ENCODE measurements at regions not wholly inside any gene's neighbourhood (a gene's known extent, or its start where the extent isn't known, plus 50 kb on each side); places are given as distances from the start of the nearest gene placed in this dataset.

DNA sequence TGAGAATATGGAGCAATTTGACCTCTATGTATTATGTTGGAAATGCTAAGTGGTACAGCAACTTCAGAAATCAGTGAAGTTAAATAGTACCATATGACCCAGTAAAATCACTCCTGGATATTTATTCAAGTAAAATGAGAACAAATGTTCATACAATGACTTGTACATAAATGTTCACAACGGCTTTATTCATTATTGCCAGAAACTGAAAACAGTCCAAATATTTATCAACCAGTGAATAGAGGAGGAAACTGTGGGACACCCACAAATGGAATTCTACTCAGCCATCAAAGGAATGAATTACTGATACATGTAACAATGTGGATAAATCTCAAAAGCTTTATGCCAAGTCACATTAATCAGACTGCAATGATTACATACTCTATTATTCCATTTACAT is 416.3 kb downstream of the AASDHPPT start:
- DNase-seq: no peak
- H3K9me3 ChIP-seq: peaks cover 0 to 11% (median 0%) of the 10 kb centered on the region in 11 donors
- no peak overlapping the region for H3K27ac ChIP-seq
- whole genome bisulfite sequencing, 2 donors: 60 to 65% methylated on average over 1 of the region's 1 CpG
- no peak overlapping the region for H3K4me3 ChIP-seq
- no peaks in the 10 kb centered on the region for H3K36me3 ChIP-seq
- no peaks in the 10 kb centered on the region for H3K27me3 ChIP-seq
- H3K4me1 ChIP-seq: no peaks in the 10 kb centered on the region
- no peak for ATAC-seq
- intact Hi-C loops (cut with DNase I): no loop called here
- TF ChIP-seq, protein P1, sequence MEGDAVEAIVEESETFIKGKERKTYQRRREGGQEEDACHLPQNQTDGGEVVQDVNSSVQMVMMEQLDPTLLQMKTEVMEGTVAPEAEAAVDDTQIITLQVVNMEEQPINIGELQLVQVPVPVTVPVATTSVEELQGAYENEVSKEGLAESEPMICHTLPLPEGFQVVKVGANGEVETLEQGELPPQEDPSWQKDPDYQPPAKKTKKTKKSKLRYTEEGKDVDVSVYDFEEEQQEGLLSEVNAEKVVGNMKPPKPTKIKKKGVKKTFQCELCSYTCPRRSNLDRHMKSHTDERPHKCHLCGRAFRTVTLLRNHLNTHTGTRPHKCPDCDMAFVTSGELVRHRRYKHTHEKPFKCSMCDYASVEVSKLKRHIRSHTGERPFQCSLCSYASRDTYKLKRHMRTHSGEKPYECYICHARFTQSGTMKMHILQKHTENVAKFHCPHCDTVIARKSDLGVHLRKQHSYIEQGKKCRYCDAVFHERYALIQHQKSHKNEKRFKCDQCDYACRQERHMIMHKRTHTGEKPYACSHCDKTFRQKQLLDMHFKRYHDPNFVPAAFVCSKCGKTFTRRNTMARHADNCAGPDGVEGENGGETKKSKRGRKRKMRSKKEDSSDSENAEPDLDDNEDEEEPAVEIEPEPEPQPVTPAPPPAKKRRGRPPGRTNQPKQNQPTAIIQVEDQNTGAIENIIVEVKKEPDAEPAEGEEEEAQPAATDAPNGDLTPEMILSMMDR (IDR thresholded peaks at IDR 0.05): no peak

DNA sequence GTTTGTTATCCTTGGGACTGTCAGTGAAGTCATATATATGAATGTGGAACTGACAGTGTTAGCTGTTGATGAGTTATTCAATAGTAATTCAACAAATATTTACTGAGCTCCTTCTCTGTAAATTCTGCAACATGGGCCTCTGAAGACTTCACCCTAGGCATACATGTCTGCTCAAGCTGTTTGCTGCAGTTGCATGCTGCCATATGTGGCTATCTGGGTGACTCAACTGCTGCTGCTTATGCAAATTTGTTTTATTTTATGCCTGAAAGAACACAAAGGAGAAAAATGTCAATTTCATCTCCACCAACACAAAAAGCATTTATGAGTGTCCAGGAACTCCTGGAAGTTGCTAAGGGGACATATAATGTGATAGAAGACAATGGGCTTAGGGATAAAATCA is 417.6 kb downstream of the AASDHPPT start:
- Histone ChIP-seq H3K4me3 (no peak overlapping the region), H3K27ac (no peak overlapping the region)

DNA sequence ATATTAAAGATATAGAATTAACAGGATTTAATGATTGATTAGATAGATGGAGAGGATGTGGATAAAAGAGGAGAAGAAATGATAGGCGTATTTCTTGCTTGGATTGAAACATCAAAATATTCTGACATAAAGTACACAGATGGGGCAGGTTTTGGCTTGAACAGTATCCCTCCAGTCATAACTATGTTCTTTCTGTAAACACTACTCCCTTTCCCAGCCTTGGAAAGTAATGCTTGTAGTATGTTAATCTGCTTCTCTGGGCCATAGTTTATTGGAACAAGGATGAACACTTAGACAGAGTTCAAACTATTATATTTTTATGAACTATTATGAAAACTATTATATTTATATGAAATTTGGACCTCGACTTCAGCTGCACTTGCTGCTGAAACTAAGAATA is 419.2 kb downstream of the AASDHPPT start:
- intact Hi-C loops (cut with DNase I): no loop called here
- Histone ChIP-seq H3K4me1 (no peaks in the 10 kb centered on the region), H3K27ac (no peak overlapping the region), H3K4me3 (no peak overlapping the region), H3K36me3 (no peaks in the 10 kb centered on the region), H3K9me3 (peaks cover 0 to 4% (median 0%) of the 10 kb centered on the region in 11 donors), H3K27me3 (no peaks in the 10 kb centered on the region)
- DNase-seq: no peak
- TF ChIP-seq, protein P1 (IDR thresholded peaks at IDR 0.05): no peak
- ATAC-seq: no peak
- WGBS, 2 donors: 83 to 88% methylated on average over 2 of the region's 2 CpGs

More for the DNA sequence above, 417.6 kb downstream of the AASDHPPT start:
- Histone ChIP-seq H3K4me1 (no peaks in the 10 kb centered on the region), H3K9me3 (peaks cover 0 to 2% (median 0%) of the 10 kb centered on the region in 11 donors), H3K36me3 (no peaks in the 10 kb centered on the region), H3K27me3 (no peaks in the 10 kb centered on the region)
- TF ChIP-seq, protein P1 (IDR thresholded peaks at IDR 0.05): no peak
- ATAC-seq (no peak), DNase-seq (no peak)
- intact Hi-C loops (cut with DNase I): no loop called here

DNA sequence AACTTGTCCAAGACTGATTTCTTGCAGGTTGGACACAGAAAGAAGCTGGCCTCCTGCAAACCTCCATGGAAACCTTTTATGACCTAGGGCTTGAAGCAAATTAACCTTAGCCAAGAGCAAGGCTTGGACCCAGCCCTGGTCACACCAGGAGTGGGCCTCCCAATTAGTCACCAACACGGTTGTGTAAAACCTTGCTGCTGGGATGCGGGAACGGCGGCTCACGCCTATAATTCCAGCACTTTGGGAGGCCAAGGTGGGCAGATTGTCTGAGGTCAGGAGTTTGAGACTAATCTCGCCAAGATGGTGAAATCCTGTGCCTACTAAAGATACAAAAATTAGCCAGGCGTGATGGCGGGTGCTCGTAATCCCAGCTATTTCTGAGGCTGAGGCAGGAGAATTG is 419.9 kb downstream of the AASDHPPT start:
- Histone ChIP-seq H3K4me1 (no peaks in the 10 kb centered on the region), H3K36me3 (no peaks in the 10 kb centered on the region), H3K27me3 (no peaks in the 10 kb centered on the region), H3K27ac (no peak overlapping the region), H3K9me3 (peaks cover 0 to 6% (median 0%) of the 10 kb centered on the region in 11 donors), H3K4me3 (no peak overlapping the region)
- TF ChIP-seq, protein P1 (IDR thresholded peaks at IDR 0.05): no peak
- ATAC-seq: no peak
- intact Hi-C loops (cut with DNase I): no loop called here
- 95% methylated on average over 9 of the region's 9 CpGs for WGBS, 2 donors
- no peak for DNase-seq
